Mesendoderm (in vitro differentiated cells): ENCODE measurements at regions not wholly inside any gene's neighbourhood (a gene's known extent, or its start where the extent isn't known, plus 50 kb on each side); places are given as distances from the start of the nearest gene placed in this dataset.

ENCODE experiments used
- DNase-seq: peaks from one replicate; pipeline ENCODE4 v3.0.0; 2013
- H2AK5ac ChIP-seq: 2 replicates; pipeline ENCODE4 v1.6.1; 2013; ENCODE audit warnings: low read length, inconsistent platforms
- H2BK120ac ChIP-seq: 2 replicates; pipeline ENCODE4 v1.6.1; 2013; ENCODE audit warnings: low read depth, mild to moderate bottlenecking, low read length, moderate library complexity, mixed read lengths
- H2BK15ac ChIP-seq: replicated peaks from 2 replicates; pipeline ENCODE4 v1.6.1; 2013; ENCODE audit warnings: low read depth, mild to moderate bottlenecking, moderate library complexity
- H2BK5ac ChIP-seq: 2 replicates; pipeline ENCODE4 v1.6.1; 2013; ENCODE audit warnings: low read length, inconsistent platforms
- H3K18ac ChIP-seq: 2 replicates; pipeline ENCODE4 v1.6.1; 2013; ENCODE audit warnings: mild to moderate bottlenecking, low read length, mixed read lengths
- H3K23ac ChIP-seq: one replicate; pipeline ENCODE4 v1.6.1; 2013; ENCODE audit warnings: low read length
- H3K27ac ChIP-seq: 2 replicates; pipeline ENCODE4 v1.5.1; 2013; ENCODE audit warnings: low read depth, mild to moderate bottlenecking, inconsistent platforms, low read length, moderate library complexity
- H3K27me3 ChIP-seq: 2 replicates; pipeline ENCODE4 v1.6.1; 2013; ENCODE audit warnings: low read length, control low read depth, mild to moderate bottlenecking, inconsistent platforms; ENCODE audit not compliant: insufficient read depth, poor library complexity
- H3K36me3 ChIP-seq: 2 replicates; pipeline ENCODE4 v1.6.1; 2013; ENCODE audit warnings: low read length, inconsistent platforms; ENCODE audit not compliant: control insufficient read depth, insufficient read depth
- H3K4ac ChIP-seq: one replicate; pipeline ENCODE4 v1.6.1; 2013; ENCODE audit warnings: low read depth, mild to moderate bottlenecking, low read length, moderate library complexity
- H3K4me1 ChIP-seq: 2 replicates; pipeline ENCODE4 v1.6.1; 2013; ENCODE audit warnings: low read depth, low read length, inconsistent platforms; ENCODE audit not compliant: control insufficient read depth
- H3K4me2 ChIP-seq: 2 replicates; pipeline ENCODE4 v1.6.1; 2013; ENCODE audit warnings: low read length
- H3K4me3 ChIP-seq: 2 replicates; pipeline ENCODE4 v1.5.1; 2013; ENCODE audit warnings: mild to moderate bottlenecking, low read length
- H3K56ac ChIP-seq: one replicate; pipeline ENCODE4 v1.6.1; 2013; ENCODE audit warnings: low read length
- H3K79me1 ChIP-seq: 2 replicates; pipeline ENCODE4 v1.6.1; 2013; ENCODE audit warnings: low read length, inconsistent platforms
- H3K79me2 ChIP-seq: 2 replicates; pipeline ENCODE4 v1.6.1; 2013; ENCODE audit warnings: mild to moderate bottlenecking, low read length; ENCODE audit not compliant: control insufficient read depth, insufficient read depth
- H3K9ac ChIP-seq: 2 replicates; pipeline ENCODE4 v1.6.1; 2013; ENCODE audit warnings: low read length, inconsistent platforms
- H4K5ac ChIP-seq: one replicate; pipeline ENCODE4 v1.6.1; 2013; ENCODE audit warnings: low read length
- H4K8ac ChIP-seq: one replicate; pipeline ENCODE4 v1.6.1; 2013; ENCODE audit warnings: low read depth, mild to moderate bottlenecking, control low read depth, low read length, moderate library complexity
- WGBS: extraction: QIAGEN DNeasy Blood & Tissue Kit; methylation state at CpG from one replicate; pipeline ENCODE4 v1.1.7; 2013; ENCODE audit warnings: low lambda C conversion rate, missing lambda C conversion rate; ENCODE audit not compliant: insufficient coverage; ENCODE audit errors: extremely low coverage; 5-methylcytosine and 5-hydroxymethylcytosine counted together

GRCh38 chr3:127092776-127093175 is 100.2 kb upstream of the PRR23E start:
- Histone ChIP-seq H3K18ac (no peak overlapping the region), H3K23ac (no peak overlapping the region), H2AK5ac (no peak overlapping the region), H3K79me2 (no peaks in the 10 kb centered on the region), H3K36me3 (no peaks in the 10 kb centered on the region), H3K27me3 (no peaks in the 10 kb centered on the region), H3K4me3 (no peak overlapping the region), H3K9ac (no peak overlapping the region), H4K8ac (no peak overlapping the region), H3K4me2 (no peak overlapping the region), H4K5ac (no peak overlapping the region), H2BK5ac (no peak overlapping the region), H3K4ac (no peak overlapping the region), H3K27ac (no peak overlapping the region), H2BK120ac (no peak overlapping the region), H3K4me1 (no peaks in the 10 kb centered on the region), H2BK15ac (no peak overlapping the region), H3K56ac (no peak overlapping the region), H3K79me1 (no peaks in the 10 kb centered on the region)
- no CpG with 5 or more reads among the region's 11 CpGs for WGBS
- no peak for DNase-seq

- Histone ChIP-seq H3K4ac (no peak overlapping the region), H3K56ac (no peak overlapping the region), H3K27me3 (no peaks in the 10 kb centered on the region), H3K23ac (no peak overlapping the region), H2BK120ac (no peak overlapping the region), H3K9ac (no peak overlapping the region), H4K8ac (no peak overlapping the region), H4K5ac (no peak overlapping the region), H3K79me1 (no peaks in the 10 kb centered on the region), H2AK5ac (no peak overlapping the region), H3K4me1 (no peaks in the 10 kb centered on the region), H2BK5ac (no peak overlapping the region), H3K79me2 (no peaks in the 10 kb centered on the region), H3K36me3 (no peaks in the 10 kb centered on the region), H3K18ac (no peak overlapping the region), H3K4me2 (no peak overlapping the region), H2BK15ac (no peak overlapping the region), H3K4me3 (no peak overlapping the region), H3K27ac (no peak overlapping the region)
- DNase-seq, result no peak
- WGBS, result no CpG with 5 or more reads among the region's 9 CpGs
Measured at GRCh38 chr3:127093312-127093711, 99.6 kb upstream of the PRR23E start.

- Histone ChIP-seq H4K8ac (no peak overlapping the region), H3K4ac (no peak overlapping the region), H3K4me1 (no peaks in the 10 kb centered on the region), H3K27me3 (no peaks in the 10 kb centered on the region), H3K18ac (no peak overlapping the region), H2BK5ac (no peak overlapping the region), H3K56ac (no peak overlapping the region), H3K9ac (no peak overlapping the region), H3K4me3 (no peak overlapping the region), H3K4me2 (no peak overlapping the region), H3K23ac (no peak overlapping the region), H2AK5ac (no peak overlapping the region), H4K5ac (no peak overlapping the region), H2BK120ac (no peak overlapping the region), H2BK15ac (no peak overlapping the region), H3K36me3 (no peaks in the 10 kb centered on the region), H3K79me1 (no peaks in the 10 kb centered on the region), H3K27ac (no peak overlapping the region), H3K79me2 (no peaks in the 10 kb centered on the region)
- DNase-seq, result no peak
- no CpG with 5 or more reads among the region's 4 CpGs for WGBS
Measured at GRCh38 chr3:127095774-127096173, 97.2 kb upstream of the PRR23E start.

- Histone ChIP-seq H4K5ac (no peak overlapping the region), H2BK120ac (no peak overlapping the region), H3K9ac (no peak overlapping the region), H3K79me2 (no peaks in the 10 kb centered on the region), H3K18ac (no peak overlapping the region), H3K4me3 (no peak overlapping the region), H3K4me2 (no peak overlapping the region), H3K56ac (no peak overlapping the region), H3K4me1 (no peaks in the 10 kb centered on the region), H3K36me3 (no peaks in the 10 kb centered on the region), H3K27me3 (no peaks in the 10 kb centered on the region), H2BK5ac (no peak overlapping the region), H3K4ac (no peak overlapping the region), H2BK15ac (no peak overlapping the region), H3K79me1 (no peaks in the 10 kb centered on the region), H2AK5ac (no peak overlapping the region), H3K23ac (no peak overlapping the region), H4K8ac (no peak overlapping the region), H3K27ac (no peak overlapping the region)
- DNase-seq, result no peak
- WGBS, result no CpG with 5 or more reads among the region's 11 CpGs
Measured at GRCh38 chr3:127096256-127097071, 96.5 kb upstream of the PRR23E start.

GRCh38 chr3:127097072-127097405 is 95.9 kb upstream of the PRR23E start:
- Histone ChIP-seq H3K4me2 (no peak overlapping the region), H3K4ac (no peak overlapping the region), H3K27ac (no peak overlapping the region), H2BK120ac (no peak overlapping the region), H3K4me1 (no peaks in the 10 kb centered on the region), H2BK15ac (no peak overlapping the region), H2AK5ac (no peak overlapping the region), H3K56ac (no peak overlapping the region), H3K79me1 (no peaks in the 10 kb centered on the region), H4K8ac (no peak overlapping the region), H3K36me3 (no peaks in the 10 kb centered on the region), H3K9ac (no peak overlapping the region), H4K5ac (no peak overlapping the region), H3K79me2 (no peaks in the 10 kb centered on the region), H3K4me3 (no peak overlapping the region), H3K23ac (no peak overlapping the region), H3K18ac (no peak overlapping the region), H2BK5ac (no peak overlapping the region), H3K27me3 (no peaks in the 10 kb centered on the region)
- no peak for DNase-seq
- no CpG with 5 or more reads among the region's 4 CpGs for WGBS

- no peaks in the 10 kb centered on the region for H3K79me1 ChIP-seq
- no peak overlapping the region for H3K56ac ChIP-seq
- no peaks in the 10 kb centered on the region for H3K27me3 ChIP-seq
- no peaks in the 10 kb centered on the region for H3K4me1 ChIP-seq
- no peak for DNase-seq
- no peak overlapping the region for H3K9ac ChIP-seq
- no CpG with 5 or more reads among the region's 3 CpGs for WGBS
- H3K27ac ChIP-seq, result no peak overlapping the region
- no peak overlapping the region for H2BK15ac ChIP-seq
- H4K8ac ChIP-seq, result no peak overlapping the region
- H4K5ac ChIP-seq, result no peak overlapping the region
- H2BK5ac ChIP-seq, result no peak overlapping the region
- no peak overlapping the region for H3K4me3 ChIP-seq
- H2AK5ac ChIP-seq, result no peak overlapping the region
- no peaks in the 10 kb centered on the region for H3K79me2 ChIP-seq
- no peak overlapping the region for H3K4ac ChIP-seq
- no peak overlapping the region for H3K23ac ChIP-seq
- H3K18ac ChIP-seq, result no peak overlapping the region
- H3K36me3 ChIP-seq, result no peaks in the 10 kb centered on the region
- H3K4me2 ChIP-seq, result no peak overlapping the region
- H2BK120ac ChIP-seq, result no peak overlapping the region
Measured at GRCh38 chr3:127097481-127097880, 95.5 kb upstream of the PRR23E start.
